ENCODE measurements at regions not wholly inside any gene's neighbourhood (a gene's known extent, or its start where the extent isn't known, plus 50 kb on each side); places are given as distances from the start of the nearest gene placed in this dataset.
A peak's percentile ranks its signal among the peaks of the same experiment; 100 is the strongest.

GRCh38 chr13:107734891-107735625 is 480.3 kb downstream of the LIG4 start:
- DNase-seq, result no peak

- no peak for DNase-seq
Measured at GRCh38 chr13:107733276-107733675, 482.1 kb downstream of the LIG4 start.

- no peak for DNase-seq
Measured at GRCh38 chr13:107730813-107731212, 484.5 kb downstream of the LIG4 start.

GRCh38 chr13:107721125-107721869 is 494.0 kb downstream of the LIG4 start:
- no peak for DNase-seq

GRCh38 chr13:107716741-107717140 is 498.6 kb downstream of the LIG4 start:
- no peak for DNase-seq

GRCh38 chr13:107716241-107716640 is 499.1 kb downstream of the LIG4 start:
- no peak for DNase-seq

- peak; percentile 49 for DNase-seq
Measured at GRCh38 chr13:107715496-107715895, 499.8 kb downstream of the LIG4 start.

- no peak for DNase-seq
Measured at GRCh38 chr13:107713314-107713713, 502.0 kb downstream of the LIG4 start.

GRCh38 chr13:107712145-107712860 is 503.0 kb downstream of the LIG4 start:
- no peak for DNase-seq

- no peak for DNase-seq
Measured at GRCh38 chr13:107690181-107690580, 525.2 kb downstream of the LIG4 start.

GRCh38 chr13:107685876-107686275 is 529.5 kb downstream of the LIG4 start:
- DNase-seq, result no peak

GRCh38 chr13:107681600-107681999 is 533.7 kb downstream of the LIG4 start:
- no peak for DNase-seq

- peak; percentile 46 for DNase-seq
Measured at GRCh38 chr13:107680115-107680514, 535.2 kb downstream of the LIG4 start.

GRCh38 chr13:107678075-107678689 is 537.2 kb downstream of the LIG4 start:
- DNase-seq, result peak; percentile 9

- no peak for DNase-seq
Measured at GRCh38 chr13:107675847-107676550, 539.3 kb downstream of the LIG4 start.

- no peak for DNase-seq
Measured at GRCh38 chr13:107669391-107669993, 545.8 kb downstream of the LIG4 start.

- DNase-seq, result no peak
Measured at GRCh38 chr13:107665926-107666458, 549.3 kb downstream of the LIG4 start.

- DNase-seq, result no peak
Measured at GRCh38 chr13:107650081-107650701, 565.1 kb downstream of the LIG4 start.

GRCh38 chr13:107649079-107649478 is 566.3 kb downstream of the LIG4 start:
- no peak for DNase-seq

- no peak for DNase-seq
Measured at GRCh38 chr13:107644136-107644535, 571.2 kb downstream of the LIG4 start.

- DNase-seq, result no peak
Measured at GRCh38 chr13:107643615-107644014, 571.7 kb downstream of the LIG4 start.
